ENCODE measurements at regions not wholly inside any gene's neighbourhood (a gene's known extent, or its start where the extent isn't known, plus 50 kb on each side); places are given as distances from the start of the nearest gene placed in this dataset.

DNA sequence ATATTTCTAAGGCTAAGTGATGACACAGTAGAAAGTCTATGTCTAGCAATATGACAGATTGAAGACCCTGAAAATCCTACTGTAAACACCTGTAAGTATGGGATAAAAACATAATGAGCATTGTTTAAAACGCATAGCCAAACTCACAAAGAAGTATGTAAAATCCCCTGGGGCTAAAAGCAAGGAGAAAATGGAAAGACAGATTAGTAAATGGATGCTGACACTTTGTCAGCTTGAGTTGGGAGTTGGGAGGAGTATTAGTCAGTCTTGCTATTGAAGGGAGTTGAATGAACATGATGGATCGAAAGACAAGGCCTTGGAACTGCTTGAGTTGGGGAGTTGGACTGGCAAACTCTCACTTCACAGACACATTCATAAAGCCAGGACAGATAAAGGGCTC lies 79.0 kb upstream of the PRKD1 start:
- TF ChIP-seq POLR2A (IDR thresholded peaks at IDR 0.05; ENCODE audit: low read depth) (no peak), EP300 (IDR thresholded peaks at IDR 0.05) (no peak), POLR2AphosphoS5 (IDR thresholded peaks at IDR 0.05) (no peak)
- TF ChIP-seq, protein P1, sequence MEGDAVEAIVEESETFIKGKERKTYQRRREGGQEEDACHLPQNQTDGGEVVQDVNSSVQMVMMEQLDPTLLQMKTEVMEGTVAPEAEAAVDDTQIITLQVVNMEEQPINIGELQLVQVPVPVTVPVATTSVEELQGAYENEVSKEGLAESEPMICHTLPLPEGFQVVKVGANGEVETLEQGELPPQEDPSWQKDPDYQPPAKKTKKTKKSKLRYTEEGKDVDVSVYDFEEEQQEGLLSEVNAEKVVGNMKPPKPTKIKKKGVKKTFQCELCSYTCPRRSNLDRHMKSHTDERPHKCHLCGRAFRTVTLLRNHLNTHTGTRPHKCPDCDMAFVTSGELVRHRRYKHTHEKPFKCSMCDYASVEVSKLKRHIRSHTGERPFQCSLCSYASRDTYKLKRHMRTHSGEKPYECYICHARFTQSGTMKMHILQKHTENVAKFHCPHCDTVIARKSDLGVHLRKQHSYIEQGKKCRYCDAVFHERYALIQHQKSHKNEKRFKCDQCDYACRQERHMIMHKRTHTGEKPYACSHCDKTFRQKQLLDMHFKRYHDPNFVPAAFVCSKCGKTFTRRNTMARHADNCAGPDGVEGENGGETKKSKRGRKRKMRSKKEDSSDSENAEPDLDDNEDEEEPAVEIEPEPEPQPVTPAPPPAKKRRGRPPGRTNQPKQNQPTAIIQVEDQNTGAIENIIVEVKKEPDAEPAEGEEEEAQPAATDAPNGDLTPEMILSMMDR (IDR thresholded peaks at IDR 0.05) = no peak

Measured in esophagus muscularis mucosa (tissue), 4 donors.